HCT116 (cell line): ENCODE measurements at regions not wholly inside any gene's neighbourhood (a gene's known extent, or its start where the extent isn't known, plus 50 kb on each side); places are given as distances from the start of the nearest gene placed in this dataset.

Experiments
- CTCF ChIP-seq, 3 experiments: fragments of 200-600 bp in 1 of 3; sonication (generic) in 1 of 3; IDR thresholded peaks in 2 of 3; conservative IDR thresholded peaks in 1 of 3; 2 replicates each; pipeline ENCODE4 v1.5.1; 2012 to 2017; ENCODE audit warnings: low read depth in 2 of 3, low read length in 2 of 3, antibody characterized with exemption in 1 of 3, borderline replicate concordance in 1 of 3, control low read depth in 1 of 3, mild to moderate bottlenecking in 1 of 3, mixed read lengths in 1 of 3, mixed run types in 1 of 3, moderate library complexity in 1 of 3; ENCODE audit not compliant: insufficient read depth in 1 of 3
- EGR1 ChIP-seq: IDR thresholded peaks from 2 replicates; pipeline ENCODE4 v1.6.1; 2012; ENCODE audit warnings: low read depth
- EZH2 ChIP-seq: fragments of 200-600 bp; sonication (generic); IDR thresholded peaks from 2 replicates; pipeline ENCODE4 v1.6.1; 2017; ENCODE audit warnings: antibody characterized with exemption, mixed run types
- EZH2phosphoT487 ChIP-seq: fragments of 200-600 bp; IDR thresholded peaks from 2 replicates; pipeline ENCODE4 v1.6.1; 2018; ENCODE audit warnings: antibody characterized with exemption, borderline replicate concordance
- FOSL1 ChIP-seq: IDR thresholded peaks from 2 replicates; pipeline ENCODE4 v1.6.1; 2012; ENCODE audit warnings: low read depth
- POLR2A ChIP-seq: IDR thresholded peaks from 2 replicates; pipeline ENCODE4 v1.7.0; 2011; ENCODE audit warnings: borderline replicate concordance; ENCODE audit not compliant: insufficient read depth, insufficient read length; ENCODE audit errors: extremely low read depth
- POLR2AphosphoS5 ChIP-seq: IDR thresholded peaks from 2 replicates; pipeline ENCODE4 v1.6.1; 2011; ENCODE audit warnings: mild to moderate bottlenecking, low read depth, low read length, moderate library complexity
- RAD21 ChIP-seq: IDR thresholded peaks from 2 replicates; pipeline ENCODE4 v1.6.1; 2012; ENCODE audit warnings: low read depth, mild to moderate bottlenecking
- SIN3A ChIP-seq: IDR thresholded peaks from 2 replicates; pipeline ENCODE4 v1.6.1; 2012; ENCODE audit warnings: low read depth
- YY1 ChIP-seq: IDR thresholded peaks from 2 replicates; pipeline ENCODE4 v1.6.1; 2011; ENCODE audit warnings: low read length, low read depth, moderate library complexity, mild to moderate bottlenecking; ENCODE audit not compliant: insufficient replicate concordance; ENCODE audit errors: extremely low read depth
- ZBTB33 ChIP-seq: IDR thresholded peaks from 2 replicates; pipeline ENCODE4 v1.6.1; 2011; ENCODE audit warnings: mild to moderate bottlenecking, low read length, moderate library complexity; ENCODE audit not compliant: insufficient replicate concordance; ENCODE audit errors: extremely low read depth
- ZFX ChIP-seq: fragments of 450-650 bp; IDR thresholded peaks from 2 replicates; pipeline ENCODE4 v1.6.1; 2017

- TF ChIP-seq RAD21 = no peak
- no peak for TF ChIP-seq CTCF (IDR thresholded peaks at IDR 0.05 in 2 of 3, conservative IDR thresholded peaks at IDR 0.05 in 1 of 3; ENCODE audit: borderline replicate concordance in 1 of 3, insufficient read depth in 1 of 3, low read depth in 2 of 3, low read length in 2 of 3)
- TF ChIP-seq POLR2A = no peak
- no peak for TF ChIP-seq EZH2
- TF ChIP-seq ZBTB33 = no peak
- TF ChIP-seq SIN3A = no peak
- TF ChIP-seq EGR1 = no peak
- no peak for TF ChIP-seq YY1
- TF ChIP-seq EZH2phosphoT487 = no peak
- TF ChIP-seq FOSL1 = no peak
- TF ChIP-seq ZFX = no peak
- no peak for TF ChIP-seq POLR2AphosphoS5
Observed at GRCh38 chr1:103949779-103950178, 200.1 kb downstream of the AMY1C start.
